ENCODE measurements at regions not wholly inside any gene's neighbourhood (a gene's known extent, or its start where the extent isn't known, plus 50 kb on each side); places are given as distances from the start of the nearest gene placed in this dataset.

GRCh38 chr15:88324741-88325065 lies 68.2 kb upstream of the NTRK3 start (continued):
- no peak for TF ChIP-seq TCF7L2 (IDR thresholded peaks at IDR 0.05; ENCODE audit: borderline replicate concordance, extremely low read depth, insufficient read depth, insufficient read length)
- no peak for TF ChIP-seq CBX3 (IDR thresholded peaks at IDR 0.05; ENCODE audit: low read depth)

- BruUV-seq (replicated peaks): no TSS peak
- Histone ChIP-seq H3K9ac (ENCODE audit: low read length) (no peak overlapping the region), H3K27ac (ENCODE audit: low read depth, low read length) (no peak overlapping the region), H3K4me3 (replicated peaks in 1 of 2; ENCODE audit: low read depth in 1 of 2, low read length in 2 of 2) (no peak overlapping the region), H3K4me1 (ENCODE audit: control insufficient read depth in 1 of 2, insufficient read depth in 2 of 2, low read length in 2 of 2) (no peaks in the 10 kb centered on the region), H2AFZ (ENCODE audit: low read depth, low read length, poor library complexity, severe bottlenecking) (no peak overlapping the region), H3K79me2 (ENCODE audit: insufficient read depth, low read length) (no peaks in the 10 kb centered on the region), H3K9me2 (ENCODE audit: insufficient read depth) (no peaks in the 10 kb centered on the region), H3K36me3 (ENCODE audit: control insufficient read depth in 1 of 2, insufficient read depth in 2 of 2, low read length in 2 of 2) (no peaks in the 10 kb centered on the region), H4K20me1 (ENCODE audit: insufficient read depth) (no peaks in the 10 kb centered on the region), H3K9me3 (ENCODE audit: control insufficient read depth in 1 of 2, insufficient read depth in 1 of 2, low read depth in 1 of 2, low read length in 2 of 2) (no peaks in the 10 kb centered on the region), H3K27me3 (ENCODE audit: insufficient read depth, low read length) (peaks cover 34% of the 10 kb centered on the region), H3K4me2 (ENCODE audit: low read length) (no peak overlapping the region)
- intact Hi-C loops (cut with micrococcal nuclease): no loop called here
- ChIA-PET CTCF (no interaction called here), RAD21 (ENCODE audit: low non-redundant PET in 1 of 2, low total read pairs in 2 of 2, uncharacterized antibody in 2 of 2, unreplicated experiment in 2 of 2) (no interaction called here), POLR2A (no interaction called here)
- ATAC-seq: no peak
- TF ChIP-seq EZH2 (IDR thresholded peaks at IDR 0.05) (no peak), SIN3A (IDR thresholded peaks at IDR 0.05; ENCODE audit: low read depth) (no peak), RAD21 (IDR thresholded peaks at IDR 0.05; ENCODE audit: low read depth) (no peak), ATF3 (IDR thresholded peaks at IDR 0.05) (no peak), REST (IDR thresholded peaks at IDR 0.05; ENCODE audit: low read depth) (no peak), SRF (IDR thresholded peaks at IDR 0.05; ENCODE audit: low read depth) (no peak), POLR2AphosphoS5 (IDR thresholded peaks at IDR 0.05; ENCODE audit: low read depth, low read length) (no peak), POLR2A (IDR thresholded peaks at IDR 0.05; ENCODE audit: borderline replicate concordance, extremely low read depth, insufficient read depth, insufficient read length) (no peak), ZFX (IDR thresholded peaks at IDR 0.05) (no peak), EGR1 (IDR thresholded peaks at IDR 0.05; ENCODE audit: low read depth) (no peak), MAX (IDR thresholded peaks at IDR 0.05) (no peak), EZH2phosphoT487 (IDR thresholded peaks at IDR 0.05; ENCODE audit: borderline replicate concordance) (no peak), ZBTB33 (IDR thresholded peaks at IDR 0.05; ENCODE audit: extremely low read depth, insufficient replicate concordance, low read length) (no peak), CBX3 (IDR thresholded peaks at IDR 0.05; ENCODE audit: low read depth) (no peak), YY1 (IDR thresholded peaks at IDR 0.05; ENCODE audit: extremely low read depth, insufficient replicate concordance, low read depth, low read length) (no peak)
- DNase-seq (ENCODE audit: low read depth, low spot score): no peak
Observed at GRCh38 chr15:88323976-88324740, 67.6 kb upstream of the NTRK3 start.
